Lung (tissue), 11 donors: ENCODE measurements at regions not wholly inside any gene's neighbourhood (a gene's known extent, or its start where the extent isn't known, plus 50 kb on each side); places are given as distances from the start of the nearest gene placed in this dataset.

Experiments
- ATAC-seq: fragments of 200-7000 bp; cut with Tn5 transposase; one replicate; pipeline ENCODE4 v1.9.1; 2020; ENCODE audit warnings: moderate number of reproducible peaks; ENCODE audit not compliant: insufficient read depth, low FRiP score
- DNase-seq, 3 donors: peaks; one replicate each; pipeline ENCODE4 v3.0.0-alpha.2; 2013 to 2017
- H3K27ac ChIP-seq, 2 donors: one replicate each; pipeline ENCODE4 v1.5.1; 2013; ENCODE audit warnings: mild to moderate bottlenecking in 2 of 2, moderate library complexity in 2 of 2, control low read depth in 1 of 2, inconsistent platforms in 1 of 2, low read depth in 1 of 2, low read length in 1 of 2
- H3K27me3 ChIP-seq, 3 donors: one replicate each; pipeline ENCODE4 v1.5.1; 2013; ENCODE audit warnings: low read length in 2 of 3; ENCODE audit not compliant: control insufficient read depth in 3 of 3, insufficient read depth in 3 of 3
- H3K36me3 ChIP-seq, 4 donors: one replicate each; pipeline ENCODE4 v1.5.1; 2013; ENCODE audit warnings: low read length in 4 of 4, mild to moderate bottlenecking in 1 of 4, moderate library complexity in 1 of 4; ENCODE audit not compliant: control insufficient read depth in 4 of 4, insufficient read depth in 4 of 4
- H3K4me1 ChIP-seq, 5 donors: one replicate each; pipeline ENCODE4 v1.5.1; 2013; ENCODE audit warnings: low read length in 5 of 5, mild to moderate bottlenecking in 2 of 5, moderate library complexity in 1 of 5; ENCODE audit not compliant: control insufficient read depth in 5 of 5, insufficient read depth in 5 of 5
- H3K4me3 ChIP-seq: one replicate; pipeline ENCODE4 v1.5.1; 2013; ENCODE audit warnings: mild to moderate bottlenecking, control low read depth, moderate library complexity
- H3K9ac ChIP-seq, 2 donors: one replicate each; pipeline ENCODE4 v1.5.1; 2013; ENCODE audit warnings: low read length in 2 of 2, control low read depth in 1 of 2; ENCODE audit not compliant: insufficient read depth in 1 of 2
- H3K9me3 ChIP-seq, 4 donors: one replicate each; pipeline ENCODE4 v1.5.1; 2013; ENCODE audit warnings: low read length in 3 of 4, mild to moderate bottlenecking in 1 of 4, moderate library complexity in 1 of 4; ENCODE audit not compliant: control insufficient read depth in 4 of 4, insufficient read depth in 3 of 4
- WGBS, 2 donors: extraction: QIAGEN DNeasy Blood & Tissue Kit; methylation state at CpG; one replicate each; pipeline ENCODE4 v1.1.7; 2013; 5-methylcytosine and 5-hydroxymethylcytosine counted together
- TF ChIP-seq, protein P1 (sequence below): IDR thresholded peaks from 2 replicates; pipeline ENCODE4 v1.5.1; 2012; ENCODE audit warnings: mild to moderate bottlenecking; ENCODE audit errors: control extremely low read depth, extremely low read depth
- donor health status: control.
- donor health status: control.
- donor health status: Bipolar disorder and iron deficiency.
- donor health status: healthy.
- donor health status: DM: yes; HTN: yes; CAD: no.

GRCh38 chr4:173652283-173652931 is 122.4 kb upstream of the HAND2 start:
- no peaks in the 10 kb centered on the region for H3K9me3 ChIP-seq
- peaks cover 0 to 6% (median 2%) of the 10 kb centered on the region in 5 donors for H3K4me1 ChIP-seq
- DNase-seq (peak in 2 of 3 donors; percentile 13 to 48), ATAC-seq (no peak)
- H3K9ac ChIP-seq, result no peak overlapping the region
- TF ChIP-seq, protein P1, sequence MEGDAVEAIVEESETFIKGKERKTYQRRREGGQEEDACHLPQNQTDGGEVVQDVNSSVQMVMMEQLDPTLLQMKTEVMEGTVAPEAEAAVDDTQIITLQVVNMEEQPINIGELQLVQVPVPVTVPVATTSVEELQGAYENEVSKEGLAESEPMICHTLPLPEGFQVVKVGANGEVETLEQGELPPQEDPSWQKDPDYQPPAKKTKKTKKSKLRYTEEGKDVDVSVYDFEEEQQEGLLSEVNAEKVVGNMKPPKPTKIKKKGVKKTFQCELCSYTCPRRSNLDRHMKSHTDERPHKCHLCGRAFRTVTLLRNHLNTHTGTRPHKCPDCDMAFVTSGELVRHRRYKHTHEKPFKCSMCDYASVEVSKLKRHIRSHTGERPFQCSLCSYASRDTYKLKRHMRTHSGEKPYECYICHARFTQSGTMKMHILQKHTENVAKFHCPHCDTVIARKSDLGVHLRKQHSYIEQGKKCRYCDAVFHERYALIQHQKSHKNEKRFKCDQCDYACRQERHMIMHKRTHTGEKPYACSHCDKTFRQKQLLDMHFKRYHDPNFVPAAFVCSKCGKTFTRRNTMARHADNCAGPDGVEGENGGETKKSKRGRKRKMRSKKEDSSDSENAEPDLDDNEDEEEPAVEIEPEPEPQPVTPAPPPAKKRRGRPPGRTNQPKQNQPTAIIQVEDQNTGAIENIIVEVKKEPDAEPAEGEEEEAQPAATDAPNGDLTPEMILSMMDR, result no peak
- H3K27me3 ChIP-seq, result no peaks in the 10 kb centered on the region
- WGBS, 2 donors, result 39 to 58% methylated on average over 6 of the region's 6 CpGs
- no peak overlapping the region for H3K4me3 ChIP-seq
- no peaks in the 10 kb centered on the region for H3K36me3 ChIP-seq
- H3K27ac ChIP-seq, result peak overlapping the region in 1 of 2 donors; percentile 81

GRCh38 chr4:173651651-173652282 is 121.7 kb upstream of the HAND2 start:
- no peaks in the 10 kb centered on the region for H3K9me3 ChIP-seq
- 47 to 61% methylated on average over 7 of the region's 7 CpGs for WGBS, 2 donors
- H3K9ac ChIP-seq, result no peak overlapping the region
- peak overlapping the region in 1 of 2 donors; percentile 81 for H3K27ac ChIP-seq
- TF ChIP-seq, protein P1, result no peak
- ATAC-seq (no peak), DNase-seq (peak in 1 of 3 donors; percentile 1)
- H3K36me3 ChIP-seq, result no peaks in the 10 kb centered on the region
- peaks cover 0 to 6% (median 2%) of the 10 kb centered on the region in 5 donors for H3K4me1 ChIP-seq
- no peak overlapping the region for H3K4me3 ChIP-seq
- H3K27me3 ChIP-seq, result no peaks in the 10 kb centered on the region

GRCh38 chr4:173647902-173648301 is 117.9 kb upstream of the HAND2 start:
- Histone ChIP-seq H3K9ac (no peak overlapping the region), H3K4me3 (no peak overlapping the region), H3K36me3 (no peaks in the 10 kb centered on the region), H3K27ac (no peak overlapping the region), H3K4me1 (peaks cover 0 to 6% (median 2%) of the 10 kb centered on the region in 5 donors), H3K27me3 (no peaks in the 10 kb centered on the region), H3K9me3 (no peaks in the 10 kb centered on the region)
- TF ChIP-seq, protein P1, result no peak
- 77 to 85% methylated on average over 4 of the region's 4 CpGs for WGBS, 2 donors
- DNase-seq (no peak), ATAC-seq (no peak)
